HG02571 (cell line): ENCODE measurements at regions not wholly inside any gene's neighbourhood (a gene's known extent, or its start where the extent isn't known, plus 50 kb on each side); places are given as distances from the start of the nearest gene placed in this dataset.

Experiments used
- ATAC-seq: cut with Tn5 transposase; IDR thresholded peaks from one replicate; pipeline ENCODE4 v1.9.1; 2021; ENCODE audit warnings: mild to moderate bottlenecking, moderate library complexity; ENCODE audit not compliant: unreplicated experiment

DNA sequence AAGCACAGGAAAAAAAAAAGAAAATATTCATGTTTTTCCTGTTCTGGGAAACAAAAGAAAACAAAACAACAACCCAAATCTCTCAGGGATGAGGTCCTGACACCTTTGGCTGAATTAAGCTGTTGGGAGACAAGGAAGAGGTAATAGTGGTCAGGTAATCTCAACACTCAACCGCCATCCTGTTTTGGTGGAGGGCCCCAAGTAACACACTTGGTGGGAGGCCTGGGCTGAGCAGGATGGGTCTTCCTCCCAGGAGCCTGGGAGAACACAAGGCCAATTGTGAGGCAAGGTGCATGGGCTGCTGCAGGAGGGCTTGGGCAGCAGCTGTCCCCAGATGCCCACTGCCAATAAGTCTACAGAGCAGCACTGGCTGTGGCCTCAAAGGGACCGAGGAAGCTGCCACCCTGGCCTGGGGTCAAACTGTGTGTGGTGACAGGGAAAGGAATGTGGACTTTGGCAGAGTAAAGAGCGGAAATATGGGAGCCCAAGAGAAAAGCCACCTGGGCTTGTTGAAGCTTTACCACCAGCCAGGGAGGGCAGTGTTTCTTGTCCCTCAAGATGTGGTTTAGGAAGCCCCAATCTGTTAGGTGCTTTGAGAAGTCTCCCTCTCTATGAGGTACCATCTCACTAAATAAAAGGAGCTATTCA, 93.5 kb upstream of the SLC25A13 start:
- ATAC-seq, result no peak

DNA sequence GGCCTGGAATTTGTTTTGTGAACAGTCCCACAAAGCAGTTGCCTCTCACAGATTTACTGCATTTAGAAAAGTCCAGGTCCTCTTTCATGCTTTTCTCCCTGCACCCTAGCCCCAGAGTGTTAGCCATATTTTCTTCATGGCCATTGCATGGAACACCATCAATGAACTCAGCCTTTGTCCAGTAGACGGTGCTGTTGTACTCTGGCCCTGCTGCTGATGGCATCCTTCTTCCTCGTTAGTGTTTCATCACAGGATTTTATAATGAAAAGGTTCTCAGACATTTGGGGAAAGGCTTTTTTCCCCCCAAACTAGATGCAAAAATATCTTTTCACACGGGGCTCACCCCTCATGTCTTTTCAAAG, 93.0 kb upstream of the SLC25A13 start:
- peak; percentile 61 for ATAC-seq

DNA sequence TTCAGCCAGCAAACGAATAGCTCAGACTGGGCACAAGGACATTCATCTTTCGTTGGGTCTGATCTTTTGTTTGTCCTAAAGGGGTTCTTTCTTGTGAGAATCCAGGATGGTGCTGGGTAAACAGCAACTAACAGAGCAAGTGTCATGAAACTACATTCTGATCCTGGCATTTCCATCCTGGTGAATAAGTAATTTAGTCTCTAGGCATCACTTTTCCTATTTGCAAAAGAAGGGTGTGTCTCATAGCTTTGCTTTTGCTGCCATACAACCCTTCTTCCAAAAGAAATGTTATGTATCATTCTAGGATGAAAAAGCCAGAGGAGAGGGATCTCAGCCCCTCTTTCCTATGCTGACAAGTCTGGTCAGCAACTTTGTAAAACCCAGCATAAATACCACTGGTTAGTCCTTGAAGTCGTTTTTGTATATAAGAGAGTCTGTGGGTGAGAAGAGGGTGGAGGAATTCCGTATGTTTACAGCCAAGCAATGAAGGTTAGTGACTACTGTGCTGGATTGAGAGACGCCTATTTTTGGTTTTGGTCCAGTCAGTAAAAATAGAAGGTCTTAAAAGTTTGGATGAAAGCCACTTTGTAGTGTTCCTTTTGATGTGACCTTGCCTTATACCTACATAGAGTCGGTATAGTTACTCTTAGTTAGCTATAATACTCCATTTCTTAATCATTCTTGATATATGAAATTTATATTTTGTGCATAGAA, 88.4 kb upstream of the SLC25A13 start:
- no peak for ATAC-seq

DNA sequence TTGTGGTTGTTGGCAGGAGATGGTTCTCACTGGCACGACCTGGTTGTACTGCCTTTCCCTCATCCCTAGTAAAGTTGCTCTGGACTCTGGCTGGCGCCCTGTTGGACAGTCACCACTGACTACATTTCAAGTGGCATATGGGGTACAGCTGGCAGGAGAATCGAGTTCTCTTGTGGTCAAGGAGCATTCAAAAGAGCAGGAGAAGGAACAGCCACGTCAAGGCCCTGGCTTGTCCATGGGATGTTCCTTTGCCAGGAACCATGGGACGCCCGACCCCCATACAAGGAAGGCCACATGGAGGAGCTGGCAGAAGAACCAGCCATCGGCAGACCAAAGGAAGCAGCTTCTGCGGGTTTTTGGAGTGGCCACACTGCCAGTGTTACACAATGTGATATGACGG, 87.0 kb upstream of the SLC25A13 start:
- ATAC-seq, result no peak

DNA sequence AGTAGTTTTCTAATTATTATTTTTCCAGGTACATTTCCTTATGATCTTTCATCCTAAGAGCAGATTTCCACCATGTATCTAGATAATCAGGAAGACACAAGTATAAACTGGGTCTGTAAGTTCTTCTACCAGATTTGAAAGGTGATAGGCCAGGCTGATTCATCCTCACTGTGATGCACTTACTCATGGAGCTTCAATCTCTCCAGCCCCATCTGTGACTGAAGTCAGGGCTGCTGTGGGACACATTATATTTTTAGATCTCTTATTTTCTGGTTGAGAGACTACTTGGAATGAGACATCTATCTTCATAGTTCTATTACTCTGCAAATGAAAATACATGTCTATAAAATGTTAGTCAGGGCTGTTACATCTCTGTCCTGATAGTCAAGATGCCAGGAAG, 85.5 kb upstream of the SLC25A13 start:
- ATAC-seq, result no peak

DNA sequence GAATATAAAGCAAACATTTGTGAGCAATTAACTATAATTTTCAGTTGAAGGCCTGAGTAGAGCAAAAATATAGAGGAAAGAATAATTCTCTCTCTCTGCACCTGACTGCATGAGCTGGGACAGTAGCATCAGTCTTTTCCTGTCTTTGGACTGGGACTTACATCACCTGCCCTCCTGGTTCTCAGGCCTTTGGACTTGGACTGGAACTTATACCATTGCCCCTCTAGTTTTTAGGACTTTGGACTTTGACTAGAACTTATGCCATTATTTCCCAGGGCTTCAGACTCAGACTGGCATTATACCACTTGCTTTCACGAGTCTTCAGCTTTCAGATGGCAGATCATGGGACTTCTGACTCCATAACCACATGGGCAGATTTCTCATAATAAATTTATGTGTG, 81.0 kb upstream of the SLC25A13 start:
- ATAC-seq, result no peak

DNA sequence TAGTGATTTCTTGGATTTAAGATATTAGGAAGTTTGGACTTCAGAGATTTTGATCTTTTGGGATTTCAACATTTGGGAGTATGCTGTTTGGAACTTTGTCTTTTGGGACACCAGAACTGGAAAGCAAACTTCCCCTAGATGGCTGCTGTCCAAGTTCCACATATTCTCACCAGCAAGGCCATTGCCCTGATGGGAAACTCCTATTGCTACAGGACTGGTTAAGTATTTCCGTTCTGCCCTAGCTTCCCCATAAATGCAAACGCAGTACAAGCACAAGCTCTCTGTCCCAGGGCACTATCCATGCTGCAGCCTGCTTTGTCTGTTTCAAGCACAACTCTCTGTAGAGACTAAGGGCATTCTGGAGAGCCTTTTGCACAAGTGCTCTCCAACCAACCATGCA, 79.3 kb upstream of the SLC25A13 start:
- no peak for ATAC-seq

DNA sequence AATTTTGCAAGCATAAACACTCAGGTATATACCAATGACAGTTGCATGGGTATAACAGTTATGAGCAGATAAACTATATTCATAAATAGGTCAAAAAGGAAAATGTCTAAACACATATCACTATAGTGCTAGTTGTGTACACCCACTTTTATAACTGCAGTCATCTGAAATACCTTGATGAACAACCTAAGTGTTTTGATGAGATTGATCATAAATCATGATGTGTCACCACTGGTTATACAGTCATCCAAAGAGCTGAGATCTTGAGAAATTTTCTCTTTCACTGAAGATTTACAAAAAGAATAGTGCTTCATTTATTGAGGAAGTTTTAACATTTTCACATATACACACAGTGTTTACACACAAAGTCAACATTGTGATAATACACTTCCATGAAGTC, 78.6 kb upstream of the SLC25A13 start:
- ATAC-seq, result no peak

DNA sequence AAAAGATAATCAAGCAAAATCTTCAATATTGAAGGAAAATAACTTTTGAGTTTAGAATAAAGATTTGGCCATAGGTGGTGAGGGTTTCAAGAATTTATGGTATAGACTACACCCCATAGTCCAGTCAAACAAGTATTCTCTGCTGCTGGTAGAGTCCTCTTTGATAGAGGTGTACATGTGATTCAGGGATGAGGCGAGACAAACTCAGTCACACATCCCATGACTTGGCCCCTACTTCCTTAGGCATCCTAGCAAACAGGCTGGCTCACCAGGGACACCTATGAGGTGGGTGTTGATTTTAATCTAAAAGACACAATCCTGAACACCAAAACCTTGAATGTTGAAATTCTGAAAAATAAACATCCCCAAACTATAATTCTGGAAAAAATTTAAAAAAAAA, 78.1 kb upstream of the SLC25A13 start:
- no peak for ATAC-seq

DNA sequence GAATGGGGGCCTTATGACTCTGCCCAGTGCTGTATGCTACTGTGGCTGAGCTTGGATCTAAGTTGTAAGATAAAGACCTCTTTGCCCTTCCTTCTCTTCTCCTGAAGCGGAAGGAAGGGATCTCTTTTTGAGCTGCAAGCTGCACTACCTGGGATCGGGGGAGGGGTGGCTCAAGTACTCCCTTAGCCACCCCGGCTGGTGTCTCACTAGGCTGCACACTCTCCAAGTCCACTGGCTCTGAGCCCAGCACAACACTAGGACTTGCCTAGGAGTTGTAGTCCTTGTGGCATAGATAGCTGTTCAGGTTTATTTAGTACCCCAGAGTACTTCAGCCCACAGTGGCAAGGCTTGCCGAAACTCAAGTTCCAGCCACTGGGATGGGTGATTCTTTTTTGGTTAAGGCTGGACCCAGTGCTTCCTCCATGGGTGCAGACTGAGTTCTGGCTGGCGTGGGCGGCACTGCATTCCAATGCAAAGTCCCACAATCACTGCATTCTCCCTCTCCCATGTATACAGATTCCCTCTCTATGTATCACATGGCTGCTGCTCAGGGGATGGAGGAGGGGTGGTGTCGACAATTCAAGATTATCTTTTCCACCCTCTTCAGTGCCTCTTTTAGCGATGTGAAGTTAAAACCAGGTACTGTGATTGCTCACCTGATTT, 76.2 kb upstream of the SLC25A13 start:
- ATAC-seq, result no peak

DNA sequence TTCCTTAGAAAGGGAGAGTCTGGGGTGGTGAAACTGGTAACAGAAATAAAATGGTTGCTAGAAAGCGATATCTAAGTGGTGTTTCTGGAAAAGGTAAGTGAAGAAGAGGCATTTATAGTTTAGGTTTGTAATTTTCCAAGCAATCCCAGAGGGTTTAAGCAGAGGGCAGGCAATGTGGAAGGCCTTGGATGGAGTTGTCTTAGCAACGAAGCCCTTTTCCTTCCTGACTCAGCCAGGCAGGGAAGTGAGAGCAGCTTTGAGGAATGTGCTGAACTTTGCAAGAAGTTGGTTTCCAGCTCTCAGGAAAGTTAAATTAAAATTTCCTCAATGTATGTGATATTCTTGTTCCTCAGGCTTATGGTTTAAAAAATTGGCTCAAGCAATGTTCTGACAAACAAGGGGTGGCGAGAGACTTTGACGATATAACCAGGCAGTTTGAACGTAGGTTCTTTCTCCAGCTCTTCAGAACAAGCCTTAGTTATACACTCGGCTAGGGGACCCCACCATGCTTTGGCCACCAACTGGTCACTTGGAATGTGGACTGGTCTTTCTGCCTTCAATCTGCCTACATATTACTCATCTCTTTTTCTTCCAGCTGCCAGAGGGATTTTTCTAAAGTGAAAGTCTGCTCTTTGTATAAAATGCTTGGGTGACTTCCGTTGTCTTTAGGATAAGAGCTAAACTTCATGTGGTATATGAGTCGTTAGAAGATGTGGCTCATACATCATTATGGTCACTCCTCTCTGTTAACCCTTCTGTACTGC, 66.9 kb upstream of the SLC25A13 start:
- no peak for ATAC-seq

DNA sequence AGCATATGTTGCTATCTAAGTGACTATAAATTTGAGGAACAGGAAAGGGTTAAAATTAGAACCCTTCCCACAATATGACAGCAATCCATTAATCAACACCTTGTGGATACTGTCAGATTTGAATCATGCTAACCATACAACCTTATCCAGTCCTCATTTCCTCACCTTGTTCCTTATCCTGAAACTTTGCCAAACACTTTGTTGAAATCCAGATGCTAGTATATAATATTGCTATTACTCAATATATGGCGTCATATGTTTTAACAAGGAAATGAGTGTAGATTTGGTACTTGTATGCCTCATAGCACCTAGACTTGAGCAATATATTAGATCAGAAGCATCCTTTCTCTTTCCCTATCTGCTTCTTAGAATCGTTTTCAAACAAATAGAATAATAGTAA, 66.3 kb upstream of the SLC25A13 start:
- no peak for ATAC-seq

DNA sequence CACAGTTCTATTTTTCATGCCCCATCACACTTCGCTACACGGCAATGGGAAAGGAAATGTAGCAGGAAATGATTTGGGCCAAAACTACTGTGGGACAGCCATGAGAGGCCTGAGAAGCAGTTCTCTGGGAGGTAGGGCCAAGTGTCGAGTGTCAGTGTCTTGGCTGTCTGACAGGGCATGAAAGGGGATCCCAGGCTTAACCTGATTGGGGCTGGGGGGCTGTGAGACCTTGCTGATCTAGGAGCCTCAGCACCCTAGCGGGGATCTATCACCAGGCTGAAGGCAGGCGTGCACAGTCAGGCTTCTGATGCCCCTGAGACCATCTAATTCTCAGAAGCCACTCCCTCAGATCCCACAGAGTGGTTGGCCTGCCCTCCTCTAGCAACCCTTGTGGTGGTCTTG, 58.2 kb upstream of the SLC25A13 start:
- ATAC-seq, result no peak

DNA sequence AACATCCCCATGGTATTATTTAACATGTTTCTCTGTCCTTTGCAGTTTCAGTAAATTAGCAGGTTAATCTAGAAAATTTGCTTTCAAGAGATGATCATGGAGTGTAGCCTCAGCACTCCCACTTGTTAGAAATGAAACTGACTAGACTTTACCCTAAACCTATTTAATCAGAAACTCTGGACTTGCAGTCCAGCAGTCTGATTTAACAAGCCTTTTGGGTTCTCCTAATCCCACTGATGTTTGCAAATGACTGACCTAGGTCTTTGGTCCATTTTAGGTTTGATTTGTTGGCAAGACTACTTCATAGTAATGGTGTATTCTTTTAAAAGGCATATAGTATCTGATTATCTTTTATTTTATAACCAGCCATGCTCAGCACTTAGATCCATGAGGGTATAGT, 55.5 kb upstream of the SLC25A13 start:
- ATAC-seq, result no peak
